Adrenal gland (tissue), 9 donors: ENCODE measurements at regions not wholly inside any gene's neighbourhood (a gene's known extent, or its start where the extent isn't known, plus 50 kb on each side); places are given as distances from the start of the nearest gene placed in this dataset.

Source experiments
- DNase-seq, 7 donors: peaks; one replicate each; pipeline ENCODE4 v3.0.0-alpha.2; 2019 to 2020
- H3K27ac ChIP-seq, 5 donors: fragments of 200-600 bp; sonication (generic) in 4 of 5; 1 replicate in 3 of 5; 2 replicates in 2 of 5; pipeline versions ENCODE4 v1.5.1 to v1.8.0; 2016 to 2020; ENCODE audit warnings: mild to moderate bottlenecking in 1 of 5
- H3K27me3 ChIP-seq: fragments of 200-600 bp; 2 replicates; pipeline ENCODE4 v1.8.0; 2021
- H3K36me3 ChIP-seq, 2 donors: fragments of 200-600 bp; replicated peaks in 1 of 2; 1 replicate in 1 of 2; 2 replicates in 1 of 2; pipeline versions ENCODE4 v1.5.1 to v1.8.0; 2018 to 2022
- H3K4me1 ChIP-seq, 2 donors: fragments of 200-600 bp; replicated peaks in 1 of 2; 1 replicate in 1 of 2; 2 replicates in 1 of 2; pipeline versions ENCODE4 v1.5.1 to v1.8.0; 2018 to 2021
- H3K4me3 ChIP-seq, 4 donors: fragments of 200-600 bp; sonication (generic) in 3 of 4; one replicate each; pipeline ENCODE4 v1.5.1; 2016 to 2018
- H3K9me3 ChIP-seq, 3 donors: fragments of 200-600 bp; sonication (generic) in 1 of 3; replicated peaks in 1 of 3; 1 replicate in 2 of 3; 2 replicates in 1 of 3; pipeline versions ENCODE4 v1.5.1 to v1.8.0; 2016 to 2021
- POLR2A ChIP-seq, 2 donors: fragments of 450-650 bp; IDR thresholded peaks; one replicate each; pipeline ENCODE4 v1.6.1; 2017; ENCODE audit warnings: antibody characterized with exemption in 2 of 2, mild to moderate bottlenecking in 2 of 2, moderate library complexity in 1 of 2
- WGBS, 4 donors: extraction: QIAGEN DNeasy Blood & Tissue Kit in 2 of 4; methylation state at CpG; one replicate each; pipeline versions ENCODE4 v1.1.5 to v1.1.7; 2013 to 2017; 5-methylcytosine and 5-hydroxymethylcytosine counted together
- intact Hi-C, 2 donors: fragments of 100-400 bp; cut with DNase I; formaldehyde crosslinking; loops; one replicate each; pipeline versions ENCODE4 v1.14.1 to v1.15.0; 2022 to 2023
- TF ChIP-seq, protein P1 (sequence below), 6 experiments: fragments of 450-650 bp in 4 of 6; fragments of 200-600 bp in 2 of 6; sonication (generic) in 1 of 6; IDR thresholded peaks; 1 replicate in 5 of 6; 2 replicates in 1 of 6; pipeline versions ENCODE4 v1.5.1 to v1.8.0; 2016 to 2021; ENCODE audit warnings: antibody characterized with exemption in 6 of 6, mild to moderate bottlenecking in 2 of 6, moderate library complexity in 1 of 6
- donor health status: healthy with polysubstance abuse.
- donor health status: Bipolar disorder and iron deficiency.
- donor health status: DM: yes; HTN: yes; CAD: no.
- donor health status: DM: no; HTN: no; CAD: no.
- donor health status: DM: no; HTN: no; CAD: no.

DNA sequence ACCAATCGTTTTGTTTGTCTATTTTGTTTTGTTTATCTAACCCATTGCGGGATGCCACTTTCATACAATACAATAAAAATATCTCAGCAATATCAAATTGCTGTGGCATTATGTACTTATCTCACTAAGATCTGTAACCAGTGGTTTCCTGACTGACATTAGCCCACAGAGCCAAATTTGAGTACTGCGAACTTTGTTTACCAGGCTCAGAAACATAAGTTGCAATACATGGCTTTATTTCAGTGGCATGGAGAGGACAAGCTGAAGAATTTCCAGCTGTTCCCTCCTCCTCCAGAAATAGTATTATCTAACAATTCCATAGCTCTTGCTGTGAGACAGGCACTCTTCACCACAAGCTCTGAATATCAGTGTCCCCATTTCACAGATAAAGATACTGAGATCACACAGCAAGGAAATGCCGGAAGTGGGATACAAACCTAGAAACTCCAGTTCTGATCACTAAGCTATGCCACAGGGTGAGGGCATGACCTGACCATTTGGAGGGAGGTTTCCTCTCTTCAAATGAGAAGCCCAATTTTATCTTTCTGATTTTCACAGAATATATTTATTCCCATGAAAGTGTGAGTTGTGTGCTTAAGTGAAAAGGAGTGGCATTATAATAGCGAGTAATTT, 469.9 kb upstream of the CBLB start:
- intact Hi-C loops, result no loop called here
- DNase-seq, result no peak
- Histone ChIP-seq H3K4me1 (no peaks in the 10 kb centered on the region), H3K4me3 (no peak overlapping the region), H3K9me3 (no peaks in the 10 kb centered on the region), H3K27me3 (no peaks in the 10 kb centered on the region), H3K36me3 (no peaks in the 10 kb centered on the region), H3K27ac (no peak overlapping the region)
- WGBS, 4 donors, result 80 to 89% (median 85%) methylated on average over 5 of the region's 5 CpGs
- TF ChIP-seq POLR2A (IDR thresholded peaks at IDR 0.05), result no peak

DNA sequence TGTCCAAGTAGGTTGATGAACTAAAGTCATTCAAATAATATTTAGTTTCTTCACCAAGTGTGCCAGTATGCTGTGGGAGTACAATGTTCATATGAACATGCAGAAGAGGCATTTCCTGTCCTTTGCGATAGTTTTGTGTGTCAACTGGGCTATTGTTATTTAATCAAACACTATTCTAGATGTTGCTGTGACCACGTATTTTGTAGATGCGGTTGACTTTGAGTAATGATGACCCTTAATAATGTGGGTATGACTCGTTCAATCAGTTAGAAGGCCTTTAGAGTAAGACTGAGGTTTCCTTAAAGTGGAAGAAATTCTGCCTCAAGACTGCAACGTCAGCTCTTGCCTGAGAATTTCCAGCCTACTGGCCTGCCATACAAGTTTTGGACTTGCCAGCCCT, 470.7 kb upstream of the CBLB start:
- H3K36me3 ChIP-seq, result no peaks in the 10 kb centered on the region
- TF ChIP-seq, protein P1, sequence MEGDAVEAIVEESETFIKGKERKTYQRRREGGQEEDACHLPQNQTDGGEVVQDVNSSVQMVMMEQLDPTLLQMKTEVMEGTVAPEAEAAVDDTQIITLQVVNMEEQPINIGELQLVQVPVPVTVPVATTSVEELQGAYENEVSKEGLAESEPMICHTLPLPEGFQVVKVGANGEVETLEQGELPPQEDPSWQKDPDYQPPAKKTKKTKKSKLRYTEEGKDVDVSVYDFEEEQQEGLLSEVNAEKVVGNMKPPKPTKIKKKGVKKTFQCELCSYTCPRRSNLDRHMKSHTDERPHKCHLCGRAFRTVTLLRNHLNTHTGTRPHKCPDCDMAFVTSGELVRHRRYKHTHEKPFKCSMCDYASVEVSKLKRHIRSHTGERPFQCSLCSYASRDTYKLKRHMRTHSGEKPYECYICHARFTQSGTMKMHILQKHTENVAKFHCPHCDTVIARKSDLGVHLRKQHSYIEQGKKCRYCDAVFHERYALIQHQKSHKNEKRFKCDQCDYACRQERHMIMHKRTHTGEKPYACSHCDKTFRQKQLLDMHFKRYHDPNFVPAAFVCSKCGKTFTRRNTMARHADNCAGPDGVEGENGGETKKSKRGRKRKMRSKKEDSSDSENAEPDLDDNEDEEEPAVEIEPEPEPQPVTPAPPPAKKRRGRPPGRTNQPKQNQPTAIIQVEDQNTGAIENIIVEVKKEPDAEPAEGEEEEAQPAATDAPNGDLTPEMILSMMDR (IDR thresholded peaks at IDR 0.05), result no peak
- no peak for TF ChIP-seq POLR2A (IDR thresholded peaks at IDR 0.05)
- no peak for DNase-seq
- intact Hi-C loops, result no loop called here
- no peaks in the 10 kb centered on the region for H3K4me1 ChIP-seq
- WGBS, 4 donors, result 84 to 91% (median 88%) methylated on average over 5 of the region's 5 CpGs
- no peaks in the 10 kb centered on the region for H3K27me3 ChIP-seq
- no peak overlapping the region for H3K4me3 ChIP-seq
- H3K9me3 ChIP-seq, result no peaks in the 10 kb centered on the region
- no peak overlapping the region for H3K27ac ChIP-seq

DNA sequence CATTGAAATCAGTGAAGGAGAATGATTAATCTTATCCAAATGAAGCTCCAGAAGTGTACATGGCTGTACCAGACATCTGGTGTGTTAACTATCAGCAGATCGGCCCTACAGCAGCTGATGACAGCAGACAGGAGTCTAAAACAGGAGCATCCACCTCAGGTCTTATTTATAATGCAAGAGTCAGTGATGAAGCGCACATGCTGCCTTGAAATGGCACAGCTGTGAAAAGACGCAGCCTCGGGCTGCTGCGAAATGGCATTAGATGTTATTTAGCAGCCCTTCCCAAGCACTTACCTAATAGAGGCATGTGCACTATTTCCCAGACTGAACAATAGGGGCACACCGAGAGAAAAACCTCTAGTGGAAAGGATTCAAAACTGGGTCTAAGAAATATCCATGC, 472.3 kb upstream of the CBLB start:
- Histone ChIP-seq H3K9me3 (no peaks in the 10 kb centered on the region), H3K36me3 (no peaks in the 10 kb centered on the region), H3K4me3 (peak overlapping the region in 1 of 4 donors; percentile 2), H3K27ac (no peak overlapping the region), H3K4me1 (no peaks in the 10 kb centered on the region), H3K27me3 (no peaks in the 10 kb centered on the region)
- WGBS, 4 donors, result 61 to 74% (median 69%) methylated on average over 6 of the region's 6 CpGs
- TF ChIP-seq, protein P1 (IDR thresholded peaks at IDR 0.05), result no peak
- TF ChIP-seq POLR2A (IDR thresholded peaks at IDR 0.05), result no peak
- peak in 1 of 7 donors; percentile 57 for DNase-seq
- intact Hi-C loops, result no loop called here

DNA sequence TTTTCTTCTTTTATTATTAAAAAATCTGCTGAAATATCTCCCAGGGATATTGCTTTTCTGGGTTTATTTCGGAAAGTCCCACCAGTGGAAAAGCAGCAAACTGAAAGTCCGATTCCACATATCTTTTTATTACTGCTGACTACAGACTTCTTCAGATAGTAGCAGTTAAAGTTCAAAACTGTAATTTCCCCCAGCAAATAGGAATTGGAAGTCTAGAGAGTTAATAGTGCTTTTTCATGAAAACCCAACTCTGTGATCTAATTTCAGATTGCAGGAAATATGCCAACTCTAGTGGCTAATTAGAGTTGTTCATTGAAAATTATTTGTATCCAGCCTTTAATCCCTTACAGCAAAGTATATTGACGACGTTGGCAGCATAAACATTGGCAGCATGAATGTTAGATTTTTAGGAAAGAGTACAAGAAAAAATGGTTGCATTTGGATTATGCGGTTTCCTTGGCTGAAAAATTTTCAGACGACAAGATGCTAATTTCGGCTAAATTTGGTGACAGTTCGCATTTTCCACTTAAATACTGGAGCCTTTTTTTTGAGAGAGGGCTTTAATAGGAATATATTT, 472.9 kb upstream of the CBLB start:
- intact Hi-C loops, result no loop called here
- Histone ChIP-seq H3K27ac (no peak overlapping the region), H3K27me3 (no peaks in the 10 kb centered on the region), H3K9me3 (no peaks in the 10 kb centered on the region), H3K36me3 (no peaks in the 10 kb centered on the region), H3K4me1 (no peaks in the 10 kb centered on the region), H3K4me3 (peak overlapping the region in 1 of 4 donors; percentile 2)
- 88 to 91% (median 90%) methylated on average over 8 of the region's 8 CpGs for WGBS, 4 donors
- TF ChIP-seq, protein P1 (IDR thresholded peaks at IDR 0.05), result no peak
- no peak for TF ChIP-seq POLR2A (IDR thresholded peaks at IDR 0.05)
- no peak for DNase-seq

DNA sequence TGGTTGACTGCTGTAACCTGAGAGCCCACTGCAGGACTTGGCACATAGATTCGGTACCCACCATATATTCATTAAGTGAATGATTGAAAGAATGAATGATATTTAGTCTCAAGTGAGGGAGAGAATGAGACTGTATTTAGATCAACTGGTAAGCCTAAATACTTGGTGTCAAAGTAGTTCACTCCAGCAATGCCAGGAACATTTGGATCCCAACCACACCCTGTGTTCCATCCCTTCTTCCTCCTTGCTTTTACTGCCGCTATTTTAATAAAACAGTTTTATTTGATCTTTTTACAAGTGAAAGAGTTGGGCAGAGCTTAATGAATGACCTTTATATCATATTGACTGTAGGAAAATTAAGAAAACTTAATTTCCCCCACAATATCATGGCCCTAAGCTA, 473.6 kb upstream of the CBLB start:
- H3K4me3 ChIP-seq, result no peak overlapping the region
- 90 to 95% (median 91%) methylated on average over 2 of the region's 2 CpGs for WGBS, 4 donors
- TF ChIP-seq, protein P1 (IDR thresholded peaks at IDR 0.05), result no peak
- no peak for TF ChIP-seq POLR2A (IDR thresholded peaks at IDR 0.05)
- intact Hi-C loops, result no loop called here
- H3K27me3 ChIP-seq, result no peaks in the 10 kb centered on the region
- no peaks in the 10 kb centered on the region for H3K9me3 ChIP-seq
- no peak for DNase-seq
- no peaks in the 10 kb centered on the region for H3K36me3 ChIP-seq
- no peak overlapping the region for H3K27ac ChIP-seq
- H3K4me1 ChIP-seq, result no peaks in the 10 kb centered on the region
